Retina (tissue), 1 donor: ENCODE measurements at regions not wholly inside any gene's neighbourhood (a gene's known extent, or its start where the extent isn't known, plus 50 kb on each side); places are given as distances from the start of the nearest gene placed in this dataset.

ENCODE experiments used
- DNase-seq: peaks from one replicate; pipeline ENCODE4 v3.0.0-alpha.2; 2016

DNA sequence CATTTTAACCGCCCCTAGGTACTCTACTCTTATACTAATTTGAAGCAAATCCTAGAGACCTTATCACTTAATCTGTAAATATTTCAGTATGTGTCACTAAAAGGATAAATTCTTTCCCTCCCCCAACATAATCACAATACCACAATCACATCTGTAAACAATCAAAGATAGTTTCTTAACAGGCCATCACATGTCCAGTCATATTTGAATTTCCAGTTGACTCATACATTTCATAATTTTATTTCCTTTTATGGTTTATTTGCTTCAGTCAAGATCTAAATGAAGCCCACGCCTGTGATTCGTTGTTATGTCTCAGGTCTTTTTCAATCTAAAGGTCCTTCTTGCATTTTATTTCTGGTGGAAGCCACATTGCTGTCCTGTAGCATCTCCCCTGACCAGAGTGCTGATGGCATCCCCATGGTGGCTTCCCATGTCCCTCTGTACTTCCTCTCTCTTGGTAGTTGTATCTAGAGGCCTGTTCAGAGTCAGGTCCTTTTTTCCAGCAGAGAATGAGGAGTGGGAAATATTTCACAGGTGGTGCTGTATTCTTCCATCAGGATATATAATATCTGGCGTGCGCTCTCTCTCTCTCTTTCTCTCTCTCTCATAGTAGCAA is 128.6 kb upstream of the SLC22A23 start:
- no peak for DNase-seq

DNA sequence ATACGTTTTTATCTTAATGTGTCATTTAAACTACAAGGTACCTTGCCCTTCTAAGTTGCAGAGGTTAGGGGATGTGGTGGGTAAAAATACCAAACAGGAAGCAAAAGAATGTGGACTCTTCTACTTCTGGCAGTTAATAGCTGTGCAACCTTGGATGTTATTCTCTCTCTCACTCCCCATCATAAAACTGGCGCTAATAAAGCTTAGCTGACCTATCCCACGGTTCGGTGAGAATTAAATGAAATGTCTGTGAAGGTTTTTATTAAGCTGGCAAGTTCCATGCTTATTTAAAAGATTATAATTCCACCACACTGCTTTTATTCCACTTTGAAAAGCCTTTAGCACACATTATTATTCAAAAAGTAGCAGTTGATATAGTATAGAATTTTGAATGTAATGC is 127.8 kb upstream of the SLC22A23 start:
- no peak for DNase-seq

DNA sequence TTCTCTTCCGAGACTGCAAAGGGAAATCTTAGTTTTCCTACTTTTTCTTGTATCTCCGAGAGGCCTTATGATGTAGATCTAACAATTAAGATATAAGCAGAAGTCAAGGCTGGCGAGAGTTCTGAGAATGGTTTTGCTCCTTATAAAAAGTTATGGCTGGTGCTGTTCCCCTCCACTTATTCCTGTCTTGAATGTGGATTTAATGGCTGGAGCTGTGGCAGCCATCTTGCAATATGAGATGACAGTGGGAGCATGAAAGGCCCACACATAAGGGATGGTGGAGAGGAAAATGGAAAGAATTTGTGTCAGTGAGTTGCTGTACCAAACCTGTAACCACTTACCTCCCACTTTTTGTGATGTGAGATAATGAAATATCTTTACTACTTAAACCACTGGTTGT is 124.6 kb upstream of the SLC22A23 start:
- DNase-seq = no peak

DNA sequence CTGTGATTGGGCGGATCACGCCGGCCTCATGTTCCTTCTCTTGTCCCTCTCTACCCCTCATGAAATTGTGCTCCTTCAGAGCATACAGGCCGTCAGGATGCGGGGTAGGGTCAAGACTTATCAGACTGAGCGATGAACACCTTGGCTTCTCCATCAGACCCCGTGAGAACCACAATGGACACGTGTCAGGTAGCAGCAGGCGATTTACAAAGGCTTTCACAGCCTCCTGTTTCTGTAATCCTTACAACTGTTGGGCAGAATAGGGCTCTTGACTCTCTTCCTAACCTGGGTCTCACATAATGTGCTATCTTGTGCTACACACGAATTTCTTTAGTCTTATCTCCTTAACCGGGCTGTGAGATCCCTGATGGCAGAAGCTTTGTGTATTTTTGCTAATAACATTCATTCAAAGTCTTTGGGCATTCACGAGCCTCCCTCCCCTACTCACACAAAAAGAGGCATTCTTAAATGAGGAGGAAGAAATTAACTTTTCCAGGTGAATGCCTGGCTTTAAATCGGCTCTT is 122.9 kb upstream of the SLC22A23 start:
- DNase-seq = no peak

DNA sequence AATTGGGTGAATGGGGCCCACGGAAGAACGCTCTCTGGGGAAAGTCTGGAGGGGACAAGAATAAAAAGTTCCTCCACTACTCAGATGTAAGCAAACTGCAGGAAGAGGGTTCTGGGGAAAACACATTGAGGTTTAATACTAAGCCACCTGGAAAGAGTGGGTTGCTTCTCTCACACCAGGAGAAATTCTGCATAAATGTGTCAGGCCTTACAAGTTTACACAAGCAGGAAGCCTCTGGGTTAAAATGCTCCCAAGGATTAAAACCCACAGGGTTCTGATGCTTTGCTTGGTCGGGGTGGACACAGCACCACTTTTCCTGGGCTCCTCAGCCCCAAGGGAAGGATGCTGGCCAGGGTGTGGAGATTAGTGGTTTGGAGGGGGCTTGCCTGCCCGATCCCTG is 122.1 kb upstream of the SLC22A23 start:
- no peak for DNase-seq

DNA sequence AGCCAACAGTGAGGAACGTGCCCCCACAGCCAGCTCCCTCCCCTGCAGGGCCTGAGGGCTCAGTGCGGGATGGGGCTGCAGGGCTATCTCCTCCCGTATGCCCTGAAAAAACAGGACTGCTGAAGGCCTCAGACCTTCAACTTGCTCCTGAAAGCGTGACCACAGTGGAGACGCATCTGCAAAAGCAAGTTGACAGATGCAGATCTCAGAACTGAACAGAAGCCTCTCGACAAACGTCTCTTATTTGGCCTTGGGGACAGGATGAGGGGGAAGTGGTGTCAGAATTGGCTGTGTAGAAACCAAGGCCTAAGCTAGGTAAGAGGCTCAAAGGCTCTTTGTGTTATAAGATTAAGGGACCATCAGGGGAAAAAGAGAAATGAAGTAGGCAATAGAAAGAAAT is 120.7 kb upstream of the SLC22A23 start:
- DNase-seq = no peak

DNA sequence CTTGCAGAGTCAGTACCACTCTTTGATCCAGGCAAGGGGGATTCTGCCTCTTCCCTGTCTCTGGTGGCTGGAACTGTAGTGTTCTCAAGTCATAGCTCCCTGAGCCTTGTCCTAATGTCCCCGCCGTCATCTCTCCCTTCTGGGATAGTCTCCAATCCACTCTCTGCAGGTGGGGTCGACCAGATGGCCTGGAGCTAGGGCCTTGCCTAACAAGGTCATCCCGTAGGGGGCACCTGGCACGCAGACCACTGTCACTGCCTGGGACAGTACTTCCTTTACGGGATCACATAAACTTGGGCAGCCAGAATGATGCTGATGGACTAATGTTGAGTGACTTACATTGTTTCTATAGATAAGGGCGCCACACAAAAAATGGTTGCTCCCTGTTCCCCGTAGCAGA is 118.9 kb upstream of the SLC22A23 start:
- DNase-seq = no peak

DNA sequence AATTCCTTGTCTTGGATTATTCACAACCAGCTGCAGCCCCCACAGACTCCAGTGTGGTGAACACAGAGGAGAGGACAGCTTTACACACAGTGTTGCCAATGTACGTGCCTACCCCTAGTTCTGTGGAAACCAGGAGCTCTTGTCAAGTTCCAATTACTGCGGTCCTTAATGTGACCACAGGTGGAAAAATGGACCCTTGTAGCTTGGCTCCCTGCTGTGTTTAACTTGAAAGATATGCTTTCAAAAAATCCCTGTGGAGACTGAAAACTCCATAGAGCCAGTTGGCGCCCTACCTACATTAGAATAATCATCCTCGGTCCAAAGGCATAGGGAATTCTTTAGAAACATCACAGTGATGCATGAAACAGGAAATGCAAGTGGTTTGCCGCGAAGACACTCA is 118.3 kb upstream of the SLC22A23 start:
- DNase-seq = no peak

DNA sequence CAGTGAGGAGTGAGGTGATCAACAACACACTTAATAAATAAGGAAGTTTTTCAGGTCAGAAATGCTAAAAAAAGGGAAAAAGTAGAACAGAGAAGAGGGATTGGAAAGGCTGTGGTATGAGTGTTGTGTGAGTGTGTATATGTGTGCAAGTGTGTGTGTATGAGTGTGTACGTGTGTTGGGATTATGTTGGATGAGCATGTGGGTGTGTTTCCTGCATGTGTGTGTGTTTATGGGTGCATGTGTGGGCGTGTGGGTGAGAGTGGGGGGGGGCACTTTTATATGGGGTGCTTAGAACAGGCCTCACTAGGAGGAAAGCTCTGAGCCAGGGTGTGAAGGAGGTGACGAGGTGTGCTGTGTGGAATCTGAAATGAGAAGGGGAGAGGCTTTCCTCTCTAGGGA is 116.8 kb upstream of the SLC22A23 start:
- DNase-seq = no peak

DNA sequence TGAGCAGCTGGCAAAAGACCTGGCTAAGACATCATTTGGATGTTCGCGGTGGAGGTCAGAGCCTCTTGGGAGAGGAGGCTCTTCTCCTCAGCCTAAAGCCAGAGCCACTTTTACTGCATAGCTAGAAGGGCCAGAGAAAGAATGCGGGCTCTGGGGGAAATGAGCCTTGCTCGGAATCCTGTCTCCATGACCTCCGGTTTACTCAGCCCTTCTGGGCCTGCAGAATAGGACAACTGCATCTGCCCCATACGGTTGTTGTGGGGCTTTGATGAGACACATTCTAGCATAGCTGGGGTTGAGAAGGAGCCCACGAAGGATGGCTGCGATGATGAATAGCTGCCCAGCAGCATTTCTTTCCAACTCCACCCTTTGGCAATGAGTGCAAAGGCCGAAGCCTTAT is 115.0 kb upstream of the SLC22A23 start:
- DNase-seq = no peak

DNA sequence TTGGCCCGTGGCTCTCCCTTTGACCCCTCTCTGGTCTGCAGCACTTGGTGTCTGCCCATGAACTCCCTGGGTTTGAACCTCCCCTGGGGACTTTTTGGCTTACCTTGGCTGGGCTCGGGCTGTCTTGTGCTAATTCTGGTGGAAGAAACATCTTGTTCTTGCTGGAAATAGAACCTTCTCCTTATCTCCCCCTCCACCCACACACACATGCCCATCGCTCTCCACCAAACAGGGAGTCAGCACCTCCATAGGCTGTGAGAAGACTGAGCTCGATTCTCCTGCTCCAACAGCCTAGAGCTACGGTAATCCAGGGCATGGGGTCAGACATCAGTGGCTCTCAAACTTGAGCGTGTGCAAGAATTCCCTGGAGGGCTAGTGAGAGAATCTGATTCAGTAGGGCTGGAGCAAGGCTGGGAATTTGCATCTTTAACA is 114.4 kb upstream of the SLC22A23 start:
- DNase-seq = no peak

DNA sequence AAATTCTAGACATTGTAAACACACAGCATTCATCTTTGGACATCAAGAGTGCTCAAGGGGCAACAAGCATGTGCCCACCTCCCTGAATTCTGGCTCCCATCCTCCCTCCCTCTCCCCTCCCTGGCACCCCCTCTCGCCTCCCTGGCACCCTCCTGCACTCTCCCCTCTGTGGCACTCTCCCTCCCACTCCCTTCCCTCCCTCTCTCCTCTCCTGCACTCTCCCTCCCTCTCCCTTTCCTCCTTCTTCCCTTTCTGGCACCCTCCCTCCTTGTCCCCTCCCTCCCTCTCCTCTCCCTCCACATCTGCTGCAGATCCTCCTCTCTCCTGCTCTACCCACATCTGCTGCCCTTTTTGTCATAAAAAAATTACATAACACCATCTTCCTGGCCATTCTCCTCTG is 113.0 kb upstream of the SLC22A23 start:
- no peak for DNase-seq

DNA sequence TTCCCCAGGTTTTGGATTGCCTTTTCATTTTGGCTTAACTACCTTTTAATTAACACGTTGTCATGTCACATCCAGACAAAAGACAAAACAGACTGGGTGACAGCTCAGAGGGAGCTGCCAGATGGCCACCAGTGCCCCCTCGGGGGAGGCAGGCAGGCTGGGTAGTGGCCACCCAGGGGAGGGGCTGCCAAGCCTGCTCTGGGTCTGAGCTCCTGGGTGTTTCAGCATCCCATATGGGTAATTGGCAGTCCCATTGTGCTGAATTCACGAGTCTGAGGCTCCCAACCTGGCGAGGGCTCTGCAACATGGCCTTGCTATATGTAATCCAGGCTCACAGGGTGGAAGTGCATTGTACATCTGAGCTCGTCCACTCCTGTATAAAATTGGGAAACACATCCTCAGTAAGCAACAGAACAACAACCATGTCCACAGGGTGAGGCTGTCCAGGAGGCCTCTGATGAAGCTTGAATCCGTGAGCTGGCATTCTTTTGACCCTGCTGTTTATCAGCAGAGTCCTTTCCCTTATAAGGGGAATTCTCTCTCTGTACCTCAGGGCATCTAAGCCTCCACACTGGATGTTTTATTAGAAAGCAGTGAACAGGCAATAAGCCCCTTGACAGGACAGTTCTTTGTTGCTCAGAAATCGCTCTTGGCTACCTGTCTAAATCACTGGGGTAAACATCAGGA is 111.7 kb upstream of the SLC22A23 start:
- DNase-seq = peak; percentile 67

DNA sequence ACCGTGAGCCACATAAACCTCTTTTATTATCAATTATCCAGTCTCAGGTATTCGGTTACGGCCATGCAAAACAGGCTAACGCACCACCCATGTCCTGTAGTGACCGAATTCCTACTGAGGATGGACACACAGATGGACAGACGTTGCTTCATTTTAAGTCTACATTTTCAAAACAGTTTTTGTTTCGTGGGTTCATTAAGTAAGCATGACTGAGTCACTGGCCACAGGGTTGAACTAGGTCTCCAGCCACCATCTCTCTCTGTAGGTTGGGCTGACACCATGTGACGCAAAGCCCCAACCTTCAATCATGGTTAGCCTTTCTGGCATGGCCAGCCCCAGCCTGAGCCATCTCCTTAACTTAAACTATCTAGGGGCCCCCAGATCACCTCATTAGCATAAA is 110.0 kb upstream of the SLC22A23 start:
- DNase-seq = no peak

DNA sequence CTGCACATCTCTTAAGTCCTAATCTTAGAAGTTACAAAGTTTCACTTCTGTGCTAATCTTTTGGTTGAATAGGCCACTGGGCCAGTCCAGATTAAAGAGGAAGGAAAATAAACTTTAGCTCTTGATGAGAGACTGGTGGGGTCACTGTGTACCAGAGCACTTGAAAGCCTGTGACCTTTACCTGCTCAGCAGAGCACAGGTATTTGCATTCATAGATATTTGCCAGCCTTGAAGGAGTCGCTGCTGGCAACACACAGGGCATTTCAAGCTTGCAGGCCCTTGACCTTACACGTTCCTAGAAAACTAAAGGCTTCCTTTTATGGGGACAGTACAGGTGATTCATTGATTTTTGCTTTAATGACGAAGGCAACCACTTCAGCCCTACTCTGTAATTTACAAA is 108.4 kb upstream of the SLC22A23 start:
- DNase-seq = no peak

DNA sequence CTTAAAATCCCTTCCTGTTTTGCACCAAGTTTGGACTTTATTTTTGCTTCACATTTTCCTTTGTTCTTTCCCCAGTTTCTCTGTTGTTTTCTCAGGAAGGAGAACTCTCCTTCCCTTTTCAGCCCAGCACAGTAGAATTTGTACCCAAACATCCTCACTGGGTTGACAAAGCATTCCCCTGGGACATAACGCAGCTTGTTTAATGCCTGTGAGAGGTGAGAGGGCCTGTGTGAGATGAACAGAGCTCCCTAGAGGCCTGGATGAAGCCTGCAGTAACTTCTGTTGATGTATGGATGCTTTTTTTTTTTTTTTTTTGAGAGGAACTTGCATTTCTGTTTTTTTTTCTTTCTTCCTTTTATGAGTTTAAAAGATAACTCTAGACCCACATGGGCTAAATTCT is 104.9 kb upstream of the SLC22A23 start:
- no peak for DNase-seq

DNA sequence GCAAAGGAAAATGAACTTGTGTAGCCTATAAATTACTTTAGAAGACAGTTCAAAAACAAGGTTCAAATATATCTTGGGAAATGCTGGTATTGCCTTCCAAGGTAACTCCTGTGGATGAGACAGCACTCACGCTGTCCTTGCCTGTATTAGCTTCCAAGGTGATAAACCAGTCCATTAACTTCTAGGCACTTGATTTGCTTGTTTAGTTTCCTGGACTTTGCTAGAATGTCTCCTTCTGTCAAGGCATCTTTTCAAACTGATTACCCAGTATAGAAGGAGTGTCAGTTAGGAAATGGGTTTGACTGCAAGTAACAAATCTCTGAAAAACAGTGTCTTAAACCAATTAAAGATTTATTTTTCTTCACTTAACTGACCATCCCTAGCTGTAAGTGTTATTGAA is 103.4 kb upstream of the SLC22A23 start:
- no peak for DNase-seq

DNA sequence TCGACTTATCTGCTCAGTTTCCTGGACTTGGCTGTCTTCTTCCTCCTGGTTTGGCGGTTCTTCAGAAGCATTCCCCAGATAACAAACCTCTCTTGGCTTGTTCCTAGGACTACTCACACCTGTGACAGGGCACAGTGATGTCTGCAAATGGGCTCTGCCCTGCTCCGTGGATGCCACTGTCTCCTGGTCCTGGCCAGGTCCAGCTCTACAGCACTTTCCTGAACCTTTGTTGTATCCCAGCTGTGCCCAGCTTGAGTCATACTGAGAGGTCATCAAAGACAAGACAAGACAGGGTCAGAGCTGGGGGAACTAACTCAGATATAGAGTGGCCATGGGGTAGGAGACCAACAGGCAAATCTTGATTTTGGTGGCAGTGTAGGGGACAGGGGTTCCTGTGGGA is 102.7 kb upstream of the SLC22A23 start:
- no peak for DNase-seq

DNA sequence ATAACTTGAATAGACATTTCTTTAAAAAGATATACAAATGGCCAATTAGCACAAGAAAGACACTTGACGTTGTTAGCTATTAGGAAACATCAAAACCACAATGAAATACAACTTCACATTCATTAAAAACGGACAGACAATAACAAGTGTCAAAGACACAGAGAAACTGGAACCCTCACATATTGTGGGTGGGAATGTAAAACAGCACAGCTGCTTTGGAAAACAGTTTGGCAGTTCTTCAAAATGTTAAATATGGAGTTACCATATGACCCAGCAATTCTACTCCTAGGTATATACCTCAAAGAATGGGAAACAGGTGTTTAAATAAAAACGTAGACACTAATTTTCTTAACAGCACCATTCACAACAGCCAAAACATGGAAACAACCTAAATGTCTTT is 100.5 kb upstream of the SLC22A23 start:
- no peak for DNase-seq

DNA sequence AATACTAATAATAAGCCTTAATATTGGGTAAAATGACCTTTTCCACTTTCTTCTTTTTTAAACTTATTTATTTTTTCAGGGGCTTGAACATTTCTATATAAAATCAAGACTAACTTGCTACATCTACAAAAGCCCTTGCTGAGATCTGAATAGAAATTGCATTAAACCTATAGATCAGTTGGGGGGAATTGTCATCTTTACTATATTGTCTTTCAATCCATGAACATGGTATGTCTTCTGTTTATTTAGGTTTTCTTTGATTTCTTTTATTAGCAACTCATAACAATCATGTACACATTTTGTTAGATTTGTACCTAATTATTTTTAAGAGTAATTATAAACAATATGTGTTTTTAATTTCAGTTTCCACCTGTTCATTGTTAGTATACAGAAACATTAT is 96.4 kb upstream of the SLC22A23 start:
- no peak for DNase-seq

DNA sequence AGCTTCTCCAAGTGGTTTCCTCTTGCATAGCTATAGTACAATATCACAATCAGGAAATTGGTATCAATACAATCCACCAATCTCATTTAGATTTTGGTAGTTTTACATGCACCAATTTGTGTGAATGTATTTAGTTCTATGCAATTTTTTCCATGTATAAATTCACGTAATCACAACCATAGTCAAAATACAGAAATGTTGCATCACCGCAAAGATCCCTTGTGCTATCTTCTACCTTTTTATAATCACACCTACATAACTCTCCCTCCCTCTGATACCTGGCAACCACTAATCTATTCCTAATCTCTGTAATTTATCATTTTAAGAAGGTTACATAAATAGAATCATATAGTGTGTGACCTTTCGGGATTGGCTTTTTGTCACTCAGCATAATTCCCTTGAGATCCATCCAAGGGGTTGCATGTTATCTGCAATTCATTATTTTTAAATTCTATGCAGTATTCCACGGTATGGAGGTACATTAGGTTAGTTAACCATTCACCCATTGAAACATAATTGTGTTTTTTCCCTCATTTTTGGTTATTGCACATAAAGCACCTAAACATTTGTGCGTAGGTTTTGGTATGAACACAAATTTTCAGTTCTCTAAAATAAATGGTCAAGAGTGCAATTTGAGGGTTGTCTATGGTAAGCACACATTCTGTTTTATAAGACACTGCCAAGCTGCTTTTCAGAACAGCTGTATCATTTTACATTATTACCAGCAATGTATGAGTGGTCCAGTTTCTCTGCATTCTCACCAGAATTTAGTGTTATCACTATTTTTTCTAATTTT is 95.1 kb upstream of the SLC22A23 start:
- DNase-seq = no peak

DNA sequence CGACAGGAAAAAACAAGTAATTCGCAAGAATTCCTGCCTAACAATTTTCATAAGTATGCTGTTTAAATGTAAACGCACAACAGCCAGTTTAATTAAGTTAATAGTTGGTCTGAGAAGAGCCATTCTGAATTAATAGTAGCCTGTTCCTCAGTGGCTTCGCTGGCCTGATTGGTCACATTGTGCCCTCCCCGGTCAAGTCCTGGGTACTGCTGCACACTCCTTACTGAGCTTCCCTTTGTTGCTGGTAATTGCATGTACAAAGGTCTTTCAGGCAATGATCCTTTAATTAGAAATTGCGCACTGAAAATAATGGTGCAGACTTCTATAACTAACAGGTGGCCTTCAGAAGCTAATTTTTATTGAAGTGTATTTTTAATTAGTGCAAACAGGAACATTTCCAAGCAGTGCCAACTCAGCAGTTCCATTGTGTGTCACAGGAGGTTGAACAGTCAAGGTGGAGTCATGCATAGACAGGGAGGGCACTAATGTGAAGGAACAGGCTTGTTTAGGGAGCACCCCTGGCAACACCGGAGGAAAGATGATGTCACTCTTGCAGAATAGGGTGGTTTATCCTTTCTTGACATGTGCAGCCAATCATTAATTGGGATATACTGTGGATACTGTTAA is 92.6 kb upstream of the SLC22A23 start:
- DNase-seq = peak; percentile 34

DNA sequence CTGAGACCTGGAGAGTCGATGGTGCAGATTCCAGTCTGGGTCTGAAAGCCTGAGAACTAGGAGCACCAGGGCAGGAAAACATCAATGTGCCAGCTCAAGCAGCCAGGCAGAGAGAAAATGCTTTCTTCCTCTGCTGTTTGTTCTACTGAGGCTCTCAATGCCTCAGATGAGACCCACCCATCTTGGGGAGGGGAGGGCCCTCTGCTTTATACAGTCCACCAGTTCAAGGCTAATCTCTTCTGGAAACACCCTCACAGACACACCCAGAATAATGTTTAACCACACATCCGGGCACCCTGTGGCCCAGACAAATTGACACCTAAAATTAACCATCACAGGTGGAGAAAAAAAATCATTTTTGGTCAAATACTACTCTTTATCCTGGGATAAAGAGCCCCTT is 89.3 kb upstream of the SLC22A23 start:
- DNase-seq = no peak

DNA sequence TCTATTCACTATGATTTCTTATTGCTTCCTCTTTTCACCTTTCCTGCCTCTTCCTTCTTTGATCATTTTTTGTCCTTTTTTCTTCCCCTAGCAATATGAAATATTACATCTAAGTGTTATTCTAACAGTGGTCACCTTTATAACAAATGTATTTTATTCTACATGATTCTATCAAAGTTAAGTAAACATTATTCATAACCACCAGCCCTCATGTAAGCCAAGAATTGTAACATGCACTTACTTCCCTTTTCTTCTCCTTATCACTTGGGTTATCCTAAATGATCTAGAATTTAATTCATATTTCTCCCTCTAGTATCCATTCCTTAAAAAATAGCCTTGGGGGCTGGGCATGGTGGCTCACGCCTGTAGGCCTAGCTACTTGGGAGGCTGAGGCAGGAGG is 88.3 kb upstream of the SLC22A23 start:
- no peak for DNase-seq
